IPS-18a (cell line): ENCODE measurements at regions not wholly inside any gene's neighbourhood (a gene's known extent, or its start where the extent isn't known, plus 50 kb on each side); places are given as distances from the start of the nearest gene placed in this dataset.

Experiments used
- H3K27ac ChIP-seq: one replicate; pipeline ENCODE4 v1.5.1; 2013; ENCODE audit warnings: low read length
- H3K27me3 ChIP-seq: one replicate; pipeline ENCODE4 v1.6.1; 2013; ENCODE audit warnings: mild to moderate bottlenecking, low read length; ENCODE audit not compliant: control insufficient read depth, insufficient read depth
- H3K36me3 ChIP-seq: one replicate; pipeline ENCODE4 v1.6.1; 2013; ENCODE audit warnings: low read depth, low read length; ENCODE audit not compliant: control insufficient read depth
- H3K4me1 ChIP-seq: one replicate; pipeline ENCODE4 v1.6.1; 2013; ENCODE audit warnings: low read depth, low read length; ENCODE audit not compliant: control insufficient read depth
- H3K4me3 ChIP-seq: one replicate; pipeline ENCODE4 v1.5.1; 2013; ENCODE audit warnings: low read length
- H3K9ac ChIP-seq: one replicate; pipeline ENCODE4 v1.6.1; 2013; ENCODE audit warnings: mild to moderate bottlenecking, low read length, moderate library complexity
- H3K9me3 ChIP-seq: one replicate; pipeline ENCODE4 v1.6.1; 2013; ENCODE audit warnings: low read depth, low read length; ENCODE audit not compliant: control insufficient read depth

DNA sequence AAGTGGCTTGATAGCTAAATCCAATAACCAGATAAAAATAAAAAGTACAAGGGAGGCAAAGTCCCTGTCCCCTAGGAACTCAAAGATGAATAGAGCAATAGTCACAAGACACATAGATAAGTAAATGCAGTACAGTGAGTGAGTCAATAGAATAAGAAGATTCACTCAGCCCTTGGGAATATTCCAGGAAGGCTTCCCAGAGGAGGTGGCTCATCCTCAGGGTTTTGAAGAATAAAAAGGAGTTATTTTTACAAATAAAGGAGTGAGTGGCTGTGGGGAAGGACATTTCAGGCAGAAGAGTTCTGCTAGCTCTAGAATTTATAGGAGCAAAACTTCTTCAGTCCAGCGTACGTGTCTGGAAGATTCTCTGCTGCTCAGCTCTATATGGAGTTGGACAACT is 177.4 kb upstream of the SDK2 start:
- Histone ChIP-seq H3K4me1 (peaks cover 33% of the 10 kb centered on the region), H3K36me3 (no peaks in the 10 kb centered on the region), H3K9me3 (no peaks in the 10 kb centered on the region), H3K27ac (no peak overlapping the region), H3K27me3 (peaks cover 38% of the 10 kb centered on the region), H3K4me3 (no peak overlapping the region), H3K9ac (no peak overlapping the region)

DNA sequence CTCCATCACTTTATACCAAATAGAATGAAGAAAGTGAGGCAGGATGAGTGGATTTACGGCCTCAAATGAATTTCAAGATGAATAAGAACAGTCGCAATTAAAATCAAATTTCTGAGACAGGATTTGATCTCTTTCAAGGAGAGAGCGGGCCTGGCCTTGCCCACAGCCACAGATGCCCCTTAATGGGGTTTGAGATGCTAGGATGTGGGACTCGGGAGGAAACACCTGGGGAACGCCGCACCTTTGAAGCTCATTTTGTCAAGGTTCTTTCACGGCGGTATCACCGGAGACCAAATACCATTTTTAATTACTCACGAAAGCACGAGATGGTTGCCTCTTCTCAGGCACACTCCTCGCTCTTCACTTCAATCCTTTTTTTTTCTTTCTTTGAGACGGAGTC is 178.1 kb upstream of the SDK2 start:
- H3K9ac ChIP-seq: no peak overlapping the region
- no peak overlapping the region for H3K27ac ChIP-seq
- peaks cover 37% of the 10 kb centered on the region for H3K4me1 ChIP-seq
- H3K4me3 ChIP-seq: no peak overlapping the region
- H3K36me3 ChIP-seq: no peaks in the 10 kb centered on the region
- H3K27me3 ChIP-seq: peaks cover 45% of the 10 kb centered on the region
- no peaks in the 10 kb centered on the region for H3K9me3 ChIP-seq

DNA sequence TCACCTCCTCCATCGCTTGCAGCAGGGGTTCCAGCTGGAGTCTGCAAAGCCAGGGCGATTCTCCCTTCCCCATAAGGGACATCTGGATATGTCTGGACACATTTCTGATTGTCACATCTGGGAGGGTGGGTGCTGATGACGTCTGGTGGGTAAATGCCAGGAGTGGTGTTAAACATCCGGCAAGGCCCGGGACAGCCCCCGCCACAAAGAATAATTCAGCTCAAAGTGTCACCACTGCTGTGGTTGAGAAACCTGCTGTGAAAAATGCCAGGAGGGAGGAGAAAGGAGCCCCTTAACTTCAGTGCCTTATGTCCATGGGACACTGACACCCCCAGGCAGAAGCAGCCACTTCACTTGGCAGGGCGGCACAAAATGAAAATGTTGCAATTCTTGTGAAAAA is 179.4 kb upstream of the SDK2 start:
- Histone ChIP-seq H3K36me3 (no peaks in the 10 kb centered on the region), H3K4me1 (peaks cover 49% of the 10 kb centered on the region), H3K9ac (no peak overlapping the region), H3K27ac (no peak overlapping the region), H3K27me3 (peaks cover 45% of the 10 kb centered on the region), H3K9me3 (no peaks in the 10 kb centered on the region), H3K4me3 (no peak overlapping the region)

DNA sequence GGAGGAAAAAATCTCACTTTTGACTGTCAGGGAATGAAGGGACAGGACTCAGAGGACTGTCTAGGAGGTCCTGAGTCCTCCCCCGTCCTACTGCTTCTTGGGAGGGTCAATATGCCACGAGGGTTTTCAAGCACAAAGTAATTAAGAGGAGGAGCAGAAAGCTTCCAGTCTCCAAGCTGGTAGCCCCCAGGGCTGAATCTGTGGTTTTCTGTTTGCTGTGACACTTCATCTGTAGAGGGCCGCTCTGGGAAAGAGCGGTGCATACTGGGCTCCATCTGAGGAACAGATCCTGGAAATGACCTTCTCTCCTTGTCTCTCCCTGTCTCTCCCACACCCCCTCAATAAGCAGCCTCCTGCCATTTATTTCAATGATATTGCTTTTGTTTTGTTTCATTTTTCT is 180.1 kb upstream of the SDK2 start:
- Histone ChIP-seq H3K9me3 (no peaks in the 10 kb centered on the region), H3K4me1 (peaks cover 50% of the 10 kb centered on the region), H3K27ac (no peak overlapping the region), H3K36me3 (no peaks in the 10 kb centered on the region), H3K4me3 (no peak overlapping the region), H3K9ac (no peak overlapping the region), H3K27me3 (peaks cover 45% of the 10 kb centered on the region)

DNA sequence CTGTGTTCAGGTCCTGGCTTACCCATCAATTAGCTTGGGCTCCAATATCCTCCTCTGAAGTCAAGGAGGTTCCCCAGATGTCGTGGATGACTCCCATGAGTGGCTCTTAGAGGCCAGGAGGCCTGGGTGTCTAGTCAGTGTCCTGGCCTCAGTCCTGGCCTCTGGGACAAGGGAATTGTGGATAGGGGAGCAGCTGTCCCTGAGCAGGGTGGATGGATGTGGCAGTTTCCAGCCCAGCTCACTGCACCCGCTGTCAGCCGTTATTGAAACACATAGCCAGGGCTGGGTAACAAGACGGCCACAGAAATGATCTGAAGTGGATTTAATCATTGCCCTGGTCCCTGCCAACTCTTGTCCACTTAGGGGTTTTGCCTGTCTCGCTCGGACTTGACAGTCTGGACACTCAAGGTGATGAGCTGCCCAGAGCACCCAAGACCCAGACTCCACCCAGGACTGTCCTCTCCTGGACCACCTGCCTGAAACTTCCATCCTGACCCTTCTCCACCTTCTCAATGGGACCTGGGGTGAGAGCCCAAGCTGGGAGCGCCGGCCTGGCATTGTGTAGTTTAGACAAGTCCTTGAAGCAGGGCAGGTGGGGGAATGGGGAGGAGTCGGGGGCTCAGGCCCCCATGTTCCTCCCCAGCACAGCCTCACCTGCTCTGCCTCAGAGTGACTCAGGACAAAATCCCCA is 182.1 kb upstream of the SDK2 start:
- H3K9me3 ChIP-seq: no peaks in the 10 kb centered on the region
- peaks cover 41% of the 10 kb centered on the region for H3K27me3 ChIP-seq
- H3K4me3 ChIP-seq: no peak overlapping the region
- H3K27ac ChIP-seq: no peak overlapping the region
- H3K4me1 ChIP-seq: peaks cover 39% of the 10 kb centered on the region
- H3K36me3 ChIP-seq: no peaks in the 10 kb centered on the region
- no peak overlapping the region for H3K9ac ChIP-seq

DNA sequence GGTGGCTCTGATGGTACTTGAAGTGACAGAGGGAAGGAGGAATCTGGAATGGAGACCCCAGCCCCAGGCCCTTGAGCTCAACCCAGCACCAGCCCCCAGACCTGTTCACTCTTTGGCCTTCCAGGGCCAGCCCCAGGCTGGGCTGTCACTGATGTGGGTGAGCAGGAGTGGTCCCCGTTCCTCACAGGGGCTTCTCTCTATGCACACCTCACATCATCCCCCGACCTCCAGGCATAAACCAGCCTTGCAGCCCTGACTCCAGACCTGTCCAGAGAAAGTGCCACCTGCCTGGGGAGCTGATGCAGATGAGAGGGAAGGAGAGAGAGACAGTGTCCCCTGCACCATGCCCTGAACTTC is 182.6 kb upstream of the SDK2 start:
- Histone ChIP-seq H3K9me3 (no peaks in the 10 kb centered on the region), H3K27ac (no peak overlapping the region), H3K27me3 (peaks cover 35% of the 10 kb centered on the region), H3K4me3 (no peak overlapping the region), H3K9ac (no peak overlapping the region), H3K36me3 (no peaks in the 10 kb centered on the region), H3K4me1 (peaks cover 34% of the 10 kb centered on the region)

DNA sequence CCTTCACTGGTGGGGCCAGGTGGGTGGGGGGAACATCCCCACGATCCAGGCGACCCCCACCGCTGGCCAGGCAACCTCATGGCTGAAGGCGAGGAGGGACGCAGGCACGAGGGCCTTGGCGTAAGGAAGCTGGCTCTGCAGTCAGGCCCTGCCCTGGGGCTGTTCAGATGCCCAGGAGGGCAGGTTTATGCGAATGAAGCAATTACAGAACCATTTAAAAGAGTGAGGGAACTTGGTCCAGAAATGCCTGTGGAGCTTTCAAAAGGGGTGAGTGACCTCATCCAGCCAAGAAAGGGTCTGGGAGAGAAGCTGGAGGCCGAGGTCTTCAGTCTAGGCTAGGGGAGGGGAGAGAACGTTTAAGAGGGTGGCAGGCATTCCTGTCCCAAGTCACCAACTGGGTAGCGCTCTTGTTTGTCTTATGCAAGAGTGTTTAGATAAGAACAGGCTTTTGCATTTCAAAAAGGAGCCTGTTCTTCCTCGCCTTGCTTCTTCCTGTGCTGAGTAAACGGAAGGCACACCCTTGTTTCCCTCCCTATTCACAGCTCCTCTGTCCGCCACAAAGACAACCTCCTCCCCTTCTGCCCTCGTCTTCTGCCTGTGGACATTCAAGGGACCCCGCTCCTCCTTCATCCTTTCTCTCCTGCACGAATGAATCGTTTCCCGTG is 183.5 kb upstream of the SDK2 start:
- H3K27me3 ChIP-seq: peaks cover 26% of the 10 kb centered on the region
- no peak overlapping the region for H3K27ac ChIP-seq
- H3K4me3 ChIP-seq: no peak overlapping the region
- no peaks in the 10 kb centered on the region for H3K9me3 ChIP-seq
- peaks cover 31% of the 10 kb centered on the region for H3K4me1 ChIP-seq
- H3K36me3 ChIP-seq: no peaks in the 10 kb centered on the region
- H3K9ac ChIP-seq: no peak overlapping the region

DNA sequence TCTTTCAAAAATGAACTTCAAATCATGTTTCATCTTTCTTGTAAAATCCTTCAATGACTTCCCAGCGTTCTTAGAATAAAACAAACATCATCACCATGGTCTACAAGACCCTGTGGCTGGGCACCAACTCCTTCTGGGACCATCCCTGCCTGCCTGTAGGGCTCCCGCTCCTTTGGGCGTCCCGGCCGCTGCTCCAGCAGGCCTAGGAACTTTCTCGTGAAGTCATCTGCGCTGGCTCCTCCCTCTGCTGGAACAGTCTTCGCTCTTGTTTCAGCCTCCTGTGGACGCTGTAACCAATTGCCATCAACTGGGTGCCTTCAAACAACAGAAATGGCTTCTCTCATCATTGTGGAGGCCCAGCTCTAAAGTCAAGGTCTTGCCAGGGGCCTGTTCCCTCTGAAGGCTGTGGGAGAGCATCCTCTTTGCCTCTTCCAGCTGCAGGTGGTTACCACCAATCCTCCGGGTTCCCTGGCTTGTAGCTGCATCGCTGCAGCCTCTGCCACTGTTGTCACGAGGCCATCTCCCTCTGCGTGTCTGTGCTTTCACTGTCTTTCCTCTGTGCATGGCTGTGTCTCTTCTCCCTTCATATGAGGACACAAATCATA is 185.5 kb upstream of the SDK2 start:
- peaks cover 23% of the 10 kb centered on the region for H3K4me1 ChIP-seq
- H3K36me3 ChIP-seq: no peaks in the 10 kb centered on the region
- no peaks in the 10 kb centered on the region for H3K9me3 ChIP-seq
- H3K4me3 ChIP-seq: no peak overlapping the region
- peaks cover 16% of the 10 kb centered on the region for H3K27me3 ChIP-seq
- no peak overlapping the region for H3K27ac ChIP-seq
- H3K9ac ChIP-seq: no peak overlapping the region

DNA sequence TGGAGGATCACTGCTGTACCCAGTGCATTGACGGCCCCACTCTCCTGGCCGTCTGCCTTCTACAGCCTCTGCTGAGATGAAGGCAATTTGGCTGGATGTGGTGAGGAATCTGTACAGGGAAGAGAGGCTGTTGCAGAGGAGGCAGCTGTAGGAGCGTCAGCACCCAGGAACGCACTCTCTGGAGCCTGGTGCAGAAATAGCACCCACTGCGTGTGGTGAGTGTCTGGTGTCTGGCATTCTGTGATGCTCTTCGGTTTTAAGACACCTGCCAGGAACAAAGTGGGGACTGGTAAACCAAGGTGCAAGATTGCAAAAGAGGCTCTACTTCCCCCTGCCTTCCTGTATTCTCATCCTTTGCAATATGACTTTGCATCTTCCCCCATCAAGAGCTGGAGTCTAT is 187.5 kb upstream of the SDK2 start:
- H3K9ac ChIP-seq: no peak overlapping the region
- H3K9me3 ChIP-seq: no peaks in the 10 kb centered on the region
- no peaks in the 10 kb centered on the region for H3K36me3 ChIP-seq
- peaks cover 7% of the 10 kb centered on the region for H3K27me3 ChIP-seq
- peaks cover 23% of the 10 kb centered on the region for H3K4me1 ChIP-seq
- no peak overlapping the region for H3K4me3 ChIP-seq
- no peak overlapping the region for H3K27ac ChIP-seq

DNA sequence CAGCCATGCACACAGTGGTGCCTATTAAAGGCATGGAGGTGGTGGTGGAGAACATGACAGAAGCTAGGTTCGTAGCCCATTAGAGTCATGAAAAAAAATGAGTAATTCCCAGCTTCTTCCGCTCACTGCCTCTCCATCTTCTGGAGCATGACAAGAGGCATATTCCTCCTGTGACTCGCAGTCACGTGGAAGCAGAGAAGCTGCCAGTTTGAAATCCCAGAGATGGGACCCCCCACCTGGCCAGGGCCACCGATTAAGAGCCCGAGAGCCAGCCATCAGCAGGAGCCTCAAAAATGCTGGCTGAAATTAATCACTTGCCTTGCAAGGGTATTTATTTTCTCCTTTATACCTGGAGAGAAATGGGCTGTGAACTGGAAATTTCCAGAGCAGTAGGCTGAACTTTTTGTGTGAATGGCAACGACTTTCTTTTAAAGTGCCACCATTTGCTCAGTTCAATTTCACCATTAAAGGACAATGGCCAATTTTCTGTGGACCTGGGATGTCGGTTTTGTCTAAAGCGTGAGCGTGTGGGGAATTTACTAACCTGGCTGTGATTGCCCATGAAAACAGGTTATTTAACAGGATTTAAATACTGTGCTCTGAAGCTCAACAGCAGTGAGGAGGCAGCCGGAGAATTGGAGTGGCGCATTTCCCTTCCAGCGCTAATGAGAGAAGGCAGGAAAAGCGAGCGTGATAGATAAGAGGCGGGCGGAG is 189.7 kb upstream of the SDK2 start:
- Histone ChIP-seq H3K27ac (no peak overlapping the region), H3K9me3 (no peaks in the 10 kb centered on the region), H3K27me3 (no peaks in the 10 kb centered on the region), H3K36me3 (no peaks in the 10 kb centered on the region), H3K9ac (no peak overlapping the region), H3K4me3 (no peak overlapping the region), H3K4me1 (peaks cover 6% of the 10 kb centered on the region)

DNA sequence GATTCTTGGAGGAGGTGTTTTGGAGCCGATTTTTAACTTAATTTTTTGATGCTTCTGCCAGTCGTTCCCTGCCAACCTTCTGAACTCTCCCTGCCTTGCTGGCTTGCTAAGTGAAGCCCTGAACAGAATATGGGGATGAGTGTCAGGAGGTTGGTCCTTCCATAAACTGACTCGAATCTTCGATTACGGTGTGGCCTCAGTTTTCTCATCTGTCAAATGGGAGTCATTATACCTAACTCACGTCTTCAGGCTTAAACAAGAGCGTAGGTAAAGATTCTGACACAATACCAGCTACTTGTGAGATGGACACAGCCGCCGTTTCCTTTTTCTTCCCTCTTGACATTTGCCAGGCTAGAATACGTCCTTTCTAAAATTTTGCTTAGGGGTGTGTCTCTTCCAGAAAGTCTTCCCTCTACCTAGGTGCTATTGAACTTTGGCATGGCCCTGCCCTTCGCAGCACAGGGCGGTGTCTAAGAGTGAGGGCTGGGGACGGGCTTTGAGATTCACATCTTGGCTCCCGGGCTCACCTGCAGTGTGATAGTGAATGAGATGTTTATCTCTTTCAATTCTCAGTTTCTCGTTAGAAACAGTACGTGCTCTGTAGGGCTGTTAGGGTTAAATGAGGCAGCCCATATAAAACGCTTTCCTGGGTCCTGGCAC is 190.6 kb upstream of the SDK2 start:
- Histone ChIP-seq H3K9ac (no peak overlapping the region), H3K4me1 (peaks cover 6% of the 10 kb centered on the region), H3K36me3 (no peaks in the 10 kb centered on the region), H3K4me3 (no peak overlapping the region), H3K27ac (no peak overlapping the region), H3K9me3 (no peaks in the 10 kb centered on the region), H3K27me3 (no peaks in the 10 kb centered on the region)
